Gastroesophageal sphincter (tissue), 3 donors: ENCODE measurements at regions not wholly inside any gene's neighbourhood (a gene's known extent, or its start where the extent isn't known, plus 50 kb on each side); places are given as distances from the start of the nearest gene placed in this dataset.

Experiments used
- CTCF ChIP-seq, 4 experiments: fragments of 200-600 bp in 2 of 4; fragments of 450-650 bp in 2 of 4; sonication (generic) in 1 of 4; IDR thresholded peaks; one replicate each; pipeline ENCODE4 v1.5.1; 2017 to 2019; ENCODE audit warnings: antibody characterized with exemption in 4 of 4, mild to moderate bottlenecking in 2 of 4, moderate library complexity in 2 of 4
- EP300 ChIP-seq: sonication (generic); formaldehyde crosslinking; IDR thresholded peaks from one replicate; pipeline ENCODE4 v1.6.1; 2017; ENCODE audit warnings: antibody characterized with exemption, mild to moderate bottlenecking
- POLR2A ChIP-seq, 2 donors: fragments of 450-650 bp; IDR thresholded peaks; one replicate each; pipeline ENCODE4 v1.6.1; 2017; ENCODE audit warnings: antibody characterized with exemption in 2 of 2, mild to moderate bottlenecking in 2 of 2, moderate library complexity in 1 of 2

DNA sequence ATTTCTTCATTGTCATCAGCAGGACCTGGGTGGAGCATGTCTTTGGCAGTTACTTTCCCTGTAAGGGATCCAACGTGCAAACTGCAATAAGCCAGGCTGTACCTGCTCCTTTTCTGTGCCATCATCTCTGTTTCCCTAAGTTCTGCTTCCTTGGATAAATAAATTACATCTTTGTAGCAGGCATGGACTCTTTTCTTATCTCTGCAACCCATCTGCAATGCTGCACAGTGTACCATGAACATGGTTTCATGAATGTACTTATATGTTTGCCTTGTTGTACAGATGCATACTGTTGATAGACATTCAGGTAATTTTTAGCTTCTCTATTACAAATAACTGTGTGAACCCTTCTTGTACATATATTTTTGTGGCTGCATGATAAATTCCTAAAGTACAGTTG is 616.7 kb upstream of the PIK3C3 start:
- TF ChIP-seq CTCF (IDR thresholded peaks at IDR 0.05) (no peak), POLR2A (IDR thresholded peaks at IDR 0.05) (no peak), EP300 (no peak)
